C4-2B (cell line): ENCODE measurements at regions not wholly inside any gene's neighbourhood (a gene's known extent, or its start where the extent isn't known, plus 50 kb on each side); places are given as distances from the start of the nearest gene placed in this dataset.

Experiments used
- CTCF ChIP-seq: fragments of 450-650 bp; conservative IDR thresholded peaks from 2 replicates; pipeline ENCODE4 v1.5.1; 2017; ENCODE audit warnings: mild to moderate bottlenecking
- ZFX ChIP-seq: fragments of 450-650 bp; IDR thresholded peaks from 2 replicates; pipeline ENCODE4 v1.6.1; 2017

GRCh38 chr16:26701243-26701886 is 365.4 kb upstream of the C16orf82 start:
- no peak for TF ChIP-seq CTCF
- TF ChIP-seq ZFX: no peak
